T-helper 17 cell (primary cell): ENCODE measurements at regions not wholly inside any gene's neighbourhood (a gene's known extent, or its start where the extent isn't known, plus 50 kb on each side); places are given as distances from the start of the nearest gene placed in this dataset.
"Not testable (repeated sequence)": the region's sequence is repeated elsewhere in the genome, so short reads cannot be mapped to it uniquely, and the experiment has no call there.

Source experiments
- ATAC-seq: fragments of 150-1000 bp; cut with Tn5 transposase; 2 replicates; pipeline ENCODE4 v1.10.0; 2021; ENCODE audit warnings: mild to moderate bottlenecking, moderate library complexity
- DNase-seq, 3 donors: peaks; one replicate each; pipeline versions ENCODE4 v3.0.0 to v3.0.0-alpha.2; 2020 to 2021
- H3K9me3 ChIP-seq: one replicate; pipeline ENCODE4 v1.7.0; 2013; ENCODE audit warnings: low read length, mild to moderate bottlenecking; ENCODE audit not compliant: control insufficient read depth, poor library complexity, severe bottlenecking
- H3K27ac Mint-ChIP-seq: one replicate; pipeline ENCODE4 v1.8.0; 2022; ENCODE audit warnings: mild to moderate bottlenecking, moderate library complexity, mixed read lengths
- H3K27me3 Mint-ChIP-seq: one replicate; pipeline ENCODE4 v1.8.0; 2022; ENCODE audit warnings: mixed read lengths
- H3K36me3 Mint-ChIP-seq: one replicate; pipeline ENCODE4 v1.8.0; 2022; ENCODE audit warnings: low read depth, mixed read lengths
- H3K4me1 Mint-ChIP-seq: one replicate; pipeline ENCODE4 v1.8.0; 2022; ENCODE audit warnings: mild to moderate bottlenecking, mixed read lengths
- H3K4me3 Mint-ChIP-seq: one replicate; pipeline ENCODE4 v1.8.0; 2022; ENCODE audit warnings: mild to moderate bottlenecking, moderate library complexity, mixed read lengths

GRCh38 chr6:112931832-112932231 lies 584.7 kb downstream of the RFPL4B start:
- no peak overlapping the region for H3K4me3 Mint-ChIP-seq
- DNase-seq (no peak), ATAC-seq (no peak)
- H3K27ac Mint-ChIP-seq: no peak overlapping the region
- H3K36me3 Mint-ChIP-seq: no peaks in the 10 kb centered on the region
- H3K9me3 ChIP-seq: no peaks in the 10 kb centered on the region
- H3K4me1 Mint-ChIP-seq: no peaks in the 10 kb centered on the region
- no peaks in the 10 kb centered on the region for H3K27me3 Mint-ChIP-seq

GRCh38 chr6:112933947-112934346 lies 586.8 kb downstream of the RFPL4B start:
- no peaks in the 10 kb centered on the region for H3K4me1 Mint-ChIP-seq

GRCh38 chr6:112934433-112935327 lies 587.5 kb downstream of the RFPL4B start:
- no peaks in the 10 kb centered on the region for H3K4me1 Mint-ChIP-seq
- no peak overlapping the region for H3K4me3 Mint-ChIP-seq
- no peak for DNase-seq
- no peaks in the 10 kb centered on the region for H3K9me3 ChIP-seq
- no peaks in the 10 kb centered on the region for H3K36me3 Mint-ChIP-seq
- no peak overlapping the region for H3K27ac Mint-ChIP-seq
- ATAC-seq: no peak
- H3K27me3 Mint-ChIP-seq: no peaks in the 10 kb centered on the region

More at GRCh38 chr6:112933947-112934346, 586.8 kb downstream of the RFPL4B start:
- Mint-ChIP-seq H3K4me3 (no peak overlapping the region), H3K36me3 (no peaks in the 10 kb centered on the region), H3K27me3 (no peaks in the 10 kb centered on the region), H3K27ac (no peak overlapping the region)
- ATAC-seq (no peak), DNase-seq (no peak)
- H3K9me3 ChIP-seq: no peaks in the 10 kb centered on the region

GRCh38 chr6:112935402-112936078 lies 588.4 kb downstream of the RFPL4B start:
- Mint-ChIP-seq H3K36me3 (no peaks in the 10 kb centered on the region), H3K4me1 (no peaks in the 10 kb centered on the region), H3K27ac (no peak overlapping the region), H3K27me3 (no peaks in the 10 kb centered on the region), H3K4me3 (no peak overlapping the region)
- no peaks in the 10 kb centered on the region for H3K9me3 ChIP-seq
- DNase-seq (no peak), ATAC-seq (no peak)

GRCh38 chr6:112936079-112936472 lies 588.9 kb downstream of the RFPL4B start:
- no peak for DNase-seq
- Mint-ChIP-seq H3K36me3 (no peaks in the 10 kb centered on the region), H3K4me3 (no peak overlapping the region), H3K4me1 (no peaks in the 10 kb centered on the region), H3K27me3 (no peaks in the 10 kb centered on the region), H3K27ac (no peak overlapping the region)
- ATAC-seq: no peak
- no peaks in the 10 kb centered on the region for H3K9me3 ChIP-seq

GRCh38 chr6:112936504-112936903 lies 589.4 kb downstream of the RFPL4B start:
- H3K9me3 ChIP-seq: no peaks in the 10 kb centered on the region
- Mint-ChIP-seq H3K27ac (no peak overlapping the region), H3K4me1 (no peaks in the 10 kb centered on the region), H3K4me3 (no peak overlapping the region), H3K36me3 (no peaks in the 10 kb centered on the region), H3K27me3 (no peaks in the 10 kb centered on the region)
- ATAC-seq (no peak), DNase-seq (no peak)

GRCh38 chr6:112937690-112938089 lies 590.6 kb downstream of the RFPL4B start:
- H3K4me1 Mint-ChIP-seq, DNase-seq, H3K9me3 ChIP-seq, H3K36me3 Mint-ChIP-seq, H3K27ac Mint-ChIP-seq, H3K27me3 Mint-ChIP-seq, H3K4me3 Mint-ChIP-seq, ATAC-seq: not testable (repeated sequence)

GRCh38 chr6:112938650-112939049 lies 591.5 kb downstream of the RFPL4B start:
- Mint-ChIP-seq H3K4me3 (no peak overlapping the region), H3K36me3 (no peaks in the 10 kb centered on the region), H3K27ac (no peak overlapping the region), H3K4me1 (no peaks in the 10 kb centered on the region), H3K27me3 (no peaks in the 10 kb centered on the region)
- ATAC-seq: no peak
- no peaks in the 10 kb centered on the region for H3K9me3 ChIP-seq
- DNase-seq: no peak

- Mint-ChIP-seq H3K36me3 (no peaks in the 10 kb centered on the region), H3K27me3 (no peaks in the 10 kb centered on the region), H3K4me3 (no peak overlapping the region), H3K4me1 (no peaks in the 10 kb centered on the region), H3K27ac (no peak overlapping the region)
- DNase-seq (no peak), ATAC-seq (no peak)
- no peaks in the 10 kb centered on the region for H3K9me3 ChIP-seq
Observed at GRCh38 chr6:112939563-112939962, 592.4 kb downstream of the RFPL4B start.

GRCh38 chr6:112941613-112942012 lies 594.5 kb downstream of the RFPL4B start:
- no peaks in the 10 kb centered on the region for H3K4me1 Mint-ChIP-seq
- DNase-seq (no peak), ATAC-seq (no peak)
- peaks cover 3% of the 10 kb centered on the region for H3K9me3 ChIP-seq
- no peaks in the 10 kb centered on the region for H3K27me3 Mint-ChIP-seq
- no peak overlapping the region for H3K27ac Mint-ChIP-seq
- H3K4me3 Mint-ChIP-seq: no peak overlapping the region
- no peaks in the 10 kb centered on the region for H3K36me3 Mint-ChIP-seq

GRCh38 chr6:112946051-112946450 lies 598.9 kb downstream of the RFPL4B start:
- H3K27me3 Mint-ChIP-seq: no peaks in the 10 kb centered on the region

GRCh38 chr6:112947507-112947906 lies 600.4 kb downstream of the RFPL4B start:
- ATAC-seq: no peak
- Mint-ChIP-seq H3K36me3 (no peaks in the 10 kb centered on the region), H3K27ac (no peak overlapping the region), H3K4me1 (no peaks in the 10 kb centered on the region), H3K27me3 (no peaks in the 10 kb centered on the region), H3K4me3 (no peak overlapping the region)
- DNase-seq: no peak
- peaks cover 3% of the 10 kb centered on the region for H3K9me3 ChIP-seq

More at GRCh38 chr6:112946051-112946450, 598.9 kb downstream of the RFPL4B start:
- no peak overlapping the region for H3K27ac Mint-ChIP-seq
- DNase-seq: no peak
- no peaks in the 10 kb centered on the region for H3K36me3 Mint-ChIP-seq
- peaks cover 3% of the 10 kb centered on the region for H3K9me3 ChIP-seq
- no peak for ATAC-seq
- H3K4me3 Mint-ChIP-seq: no peak overlapping the region
- no peaks in the 10 kb centered on the region for H3K4me1 Mint-ChIP-seq

GRCh38 chr6:112951829-112952228 lies 604.7 kb downstream of the RFPL4B start:
- Mint-ChIP-seq H3K36me3 (no peaks in the 10 kb centered on the region), H3K27me3 (no peaks in the 10 kb centered on the region), H3K27ac (no peak overlapping the region), H3K4me1 (no peaks in the 10 kb centered on the region), H3K4me3 (no peak overlapping the region)
- no peaks in the 10 kb centered on the region for H3K9me3 ChIP-seq
- DNase-seq: no peak
- no peak for ATAC-seq
